ENCODE measurements at regions not wholly inside any gene's neighbourhood (a gene's known extent, or its start where the extent isn't known, plus 50 kb on each side); places are given as distances from the start of the nearest gene placed in this dataset.

- TF ChIP-seq ZBTB7A (tag by site-specific recombination; IDR thresholded peaks at IDR 0.05; ENCODE audit: low read depth) (no peak), SETDB1 (IDR thresholded peaks at IDR 0.05; ENCODE audit: insufficient read length, low read length) (no peak), CTCF (tag by site-specific recombination; IDR thresholded peaks at IDR 0.05) (no peak), ZNF221 (tag by site-specific recombination; IDR thresholded peaks at IDR 0.05; ENCODE audit: borderline replicate concordance) (no peak)
Measured at GRCh38 chr10:111208951-111209350, 132.1 kb downstream of the ADRA2A start.

Data from HEK293 (cell line).